Kidney epithelial cell (primary cell): ENCODE measurements at regions not wholly inside any gene's neighbourhood (a gene's known extent, or its start where the extent isn't known, plus 50 kb on each side); places are given as distances from the start of the nearest gene placed in this dataset.

Experiments
- DNase-seq: peaks from one replicate; pipeline ENCODE4 v3.0.0-alpha.2; 2010; ENCODE audit warnings: low read depth
- H3K27me3 ChIP-seq: 2 replicates; pipeline ENCODE4 v1.6.0; 2011; ENCODE audit warnings: low read length; ENCODE audit not compliant: control insufficient read depth, insufficient read depth
- H3K36me3 ChIP-seq: 2 replicates; pipeline ENCODE4 v1.5.1; 2011; ENCODE audit warnings: low read length; ENCODE audit not compliant: control insufficient read depth, insufficient read depth
- H3K4me3 ChIP-seq: 2 replicates; pipeline ENCODE4 v1.5.1; 2011; ENCODE audit warnings: low read depth, mild to moderate bottlenecking, control low read depth, low read length
- CTCF ChIP-seq: IDR thresholded peaks from 2 replicates; pipeline ENCODE4 v1.5.1; 2011; ENCODE audit warnings: mild to moderate bottlenecking, moderate library complexity, low read length, control low read depth, inconsistent platforms; ENCODE audit not compliant: insufficient read depth, poor library complexity, severe bottlenecking

GRCh38 chr4:126593626-126594025, 1039.1 kb upstream of the INTU start:
- no peak for TF ChIP-seq CTCF
- Histone ChIP-seq H3K36me3 (no peaks in the 10 kb centered on the region), H3K4me3 (no peak overlapping the region), H3K27me3 (no peaks in the 10 kb centered on the region)
- no peak for DNase-seq

GRCh38 chr4:126595643-126596042, 1037.1 kb upstream of the INTU start:
- no peak for TF ChIP-seq CTCF
- H3K4me3 ChIP-seq = no peak overlapping the region
- DNase-seq = no peak
- no peaks in the 10 kb centered on the region for H3K36me3 ChIP-seq
- no peaks in the 10 kb centered on the region for H3K27me3 ChIP-seq

GRCh38 chr4:126599746-126600145, 1033.0 kb upstream of the INTU start:
- Histone ChIP-seq H3K27me3 (no peaks in the 10 kb centered on the region), H3K36me3 (no peaks in the 10 kb centered on the region), H3K4me3 (no peak overlapping the region)
- DNase-seq = no peak
- TF ChIP-seq CTCF = no peak

GRCh38 chr4:126603210-126603609, 1029.5 kb upstream of the INTU start:
- no peak for DNase-seq
- no peak for TF ChIP-seq CTCF
- Histone ChIP-seq H3K27me3 (no peaks in the 10 kb centered on the region), H3K36me3 (no peaks in the 10 kb centered on the region), H3K4me3 (no peak overlapping the region)

GRCh38 chr4:126603825-126604224, 1028.9 kb upstream of the INTU start:
- DNase-seq = no peak
- H3K27me3 ChIP-seq = no peaks in the 10 kb centered on the region
- no peak overlapping the region for H3K4me3 ChIP-seq
- H3K36me3 ChIP-seq = no peaks in the 10 kb centered on the region
- TF ChIP-seq CTCF = no peak

- Histone ChIP-seq H3K4me3 (no peak overlapping the region), H3K27me3 (no peaks in the 10 kb centered on the region), H3K36me3 (no peaks in the 10 kb centered on the region)
- TF ChIP-seq CTCF = peak; percentile 81
- no peak for DNase-seq
These were observed 1028.4 kb upstream of the INTU start for GRCh38 chr4:126604268-126604867.
